Panc1 (cell line): ENCODE measurements at regions not wholly inside any gene's neighbourhood (a gene's known extent, or its start where the extent isn't known, plus 50 kb on each side); places are given as distances from the start of the nearest gene placed in this dataset.

Experiments
- ATAC-seq: fragments of 200-7000 bp; cut with Tn5 transposase; 2 replicates; pipeline ENCODE4 v1.9.1; 2020; ENCODE audit warnings: mild to moderate bottlenecking, moderate library complexity
- BruUV-seq: library from RNA; stranded (reverse); fragments of 400-500 nt; replicated peaks from 2 replicates; lab custom pipeline; 2021; lab: Mats Ljungman, UMichigan
- CTCF ChIA-PET: fragments of 300-600 bp; sonication (Branson Sonifier 250); formaldehyde crosslinking; loops from one replicate; lab custom pipeline; 2022; ENCODE audit warnings: antibody characterized with exemption; lab: Charles Lee
- POLR2A ChIA-PET: fragments of 300-600 bp; sonication (Branson Sonifier 250); formaldehyde crosslinking; loops from one replicate; lab custom pipeline; 2022; ENCODE audit warnings: antibody characterized with exemption; lab: Charles Lee
- DNase-seq: peaks from one replicate; pipeline ENCODE4 v3.0.0-alpha.2; 2010; ENCODE audit warnings: low read depth, low spot score
- H3K27ac ChIP-seq: 2 replicates; pipeline ENCODE4 v1.5.1; 2011; ENCODE audit warnings: mild to moderate bottlenecking, low read length, inconsistent platforms
- H3K27me3 ChIP-seq: fragments of 200-500 bp; sonication (Bioruptor generic); 2 replicates; pipeline ENCODE4 v1.6.0; 2014; ENCODE audit warnings: low read length, inconsistent platforms; ENCODE audit not compliant: control insufficient read depth, insufficient read depth
- H3K36me3 ChIP-seq: fragments of 200-500 bp; sonication (Bioruptor generic); 2 replicates; pipeline ENCODE4 v1.5.1; 2014; ENCODE audit warnings: inconsistent platforms, mild to moderate bottlenecking, low read length, moderate library complexity; ENCODE audit not compliant: control insufficient read depth, insufficient read depth
- H3K4me1 ChIP-seq: 2 replicates; pipeline ENCODE4 v1.5.1; 2011; ENCODE audit warnings: inconsistent platforms, mild to moderate bottlenecking, low read length, moderate library complexity; ENCODE audit not compliant: control insufficient read depth, insufficient read depth
- H3K4me3 ChIP-seq, 2 experiments: 2 replicates each; pipeline ENCODE4 v1.5.1; 2011 to 2012; ENCODE audit warnings: low read depth in 2 of 2, low read length in 2 of 2, mild to moderate bottlenecking in 2 of 2, inconsistent platforms in 1 of 2, moderate library complexity in 1 of 2
- H3K9me3 ChIP-seq: fragments of 200-500 bp; sonication (Bioruptor generic); 2 replicates; pipeline ENCODE4 v1.5.1; 2014; ENCODE audit warnings: low read depth, mild to moderate bottlenecking, inconsistent platforms, low read length, moderate library complexity; ENCODE audit not compliant: control insufficient read depth, insufficient read depth
- CTCF ChIP-seq: fragments of 450-650 bp; IDR thresholded peaks from 2 replicates; pipeline ENCODE4 v1.5.1; 2017; ENCODE audit warnings: mild to moderate bottlenecking
- POLR2AphosphoS5 ChIP-seq: IDR thresholded peaks from 2 replicates; pipeline ENCODE4 v1.6.1; 2012; ENCODE audit warnings: mild to moderate bottlenecking, low read depth, low read length, moderate library complexity
- REST ChIP-seq, 2 experiments: IDR thresholded peaks; 2 replicates each; pipeline ENCODE4 v1.6.1; 2011 to 2012; ENCODE audit warnings: low read depth in 2 of 2, control low read depth in 1 of 2, low read length in 1 of 2, mild to moderate bottlenecking in 1 of 2, moderate library complexity in 1 of 2; ENCODE audit not compliant: insufficient read depth in 1 of 2
- SIN3A ChIP-seq: IDR thresholded peaks from 2 replicates; pipeline ENCODE4 v1.6.1; 2012; ENCODE audit warnings: low read depth, mild to moderate bottlenecking, low read length, moderate library complexity, borderline replicate concordance; ENCODE audit not compliant: insufficient read depth
- TCF7L2 ChIP-seq: IDR thresholded peaks from 2 replicates; pipeline ENCODE4 v1.6.1; 2011; ENCODE audit warnings: mild to moderate bottlenecking, low read depth, low read length, inconsistent platforms
- in situ Hi-C: cut with HindIII; loops from 2 replicates; pipeline ENCODE4 v1.10.0; 2016; ENCODE audit warnings: low sequenced_read_pairs, low pct_unique_long_range_greater_than_20kb
- intact Hi-C: fragments of 100-400 bp; cut with micrococcal nuclease; formaldehyde crosslinking; loops from one replicate; pipeline ENCODE4 v1.10.0; 2022; ENCODE audit not compliant: unreplicated experiment

- no peaks in the 10 kb centered on the region for H3K9me3 ChIP-seq
- POLR2A ChIA-PET = no interaction called here
- no peaks in the 10 kb centered on the region for H3K27me3 ChIP-seq
- TF ChIP-seq POLR2AphosphoS5 (no peak), TCF7L2 (no peak), CTCF (no peak), SIN3A (no peak), REST (IDR thresholded peaks at IDR 0.05; ENCODE audit: insufficient read depth in 1 of 2, low read depth in 2 of 2, low read length in 1 of 2) (no peak)
- intact Hi-C loops = no loop called here
- no peak overlapping the region for H3K4me3 ChIP-seq
- in situ Hi-C loops = no loop called here
- no peaks in the 10 kb centered on the region for H3K4me1 ChIP-seq
- no TSS peak for BruUV-seq
- ATAC-seq (no peak), DNase-seq (no peak)
- CTCF ChIA-PET = interaction anchor here (0.6 kb wide), 1 partner anchor 1726 kb away, joined by 4 read pairs; no protein-coding TSS in a partner anchor
- H3K36me3 ChIP-seq = no peaks in the 10 kb centered on the region
- H3K27ac ChIP-seq = no peak overlapping the region
Measured at GRCh38 chrX:28491322-28491721, 95.9 kb upstream of the IL1RAPL1 start.

- CTCF ChIA-PET = no interaction called here
Measured at GRCh38 chrX:28491941-28492340, 95.3 kb upstream of the IL1RAPL1 start.

More at GRCh38 chrX:28491941-28492340, 95.3 kb upstream of the IL1RAPL1 start:
- in situ Hi-C loops (no loop called here), intact Hi-C loops (no loop called here)
- no peaks in the 10 kb centered on the region for H3K9me3 ChIP-seq
- H3K4me3 ChIP-seq = no peak overlapping the region
- ATAC-seq (no peak), DNase-seq (no peak)
- H3K27me3 ChIP-seq = no peaks in the 10 kb centered on the region
- H3K4me1 ChIP-seq = no peaks in the 10 kb centered on the region
- TF ChIP-seq CTCF (no peak), TCF7L2 (no peak)
- no TSS peak for BruUV-seq
- H3K27ac ChIP-seq = no peak overlapping the region
- no peaks in the 10 kb centered on the region for H3K36me3 ChIP-seq
- POLR2A ChIA-PET = no interaction called here
